Ishikawa (cell line): ENCODE measurements at regions not wholly inside any gene's neighbourhood (a gene's known extent, or its start where the extent isn't known, plus 50 kb on each side); places are given as distances from the start of the nearest gene placed in this dataset.

Source experiments
- CEBPB ChIP-seq: IDR thresholded peaks from 2 replicates; pipeline ENCODE4 v1.6.1; 2012
- CREB1 ChIP-seq: IDR thresholded peaks from 2 replicates; pipeline ENCODE4 v1.6.1; 2012; ENCODE audit warnings: low read depth
- EGR1 ChIP-seq: IDR thresholded peaks from 2 replicates; pipeline ENCODE4 v1.6.1; 2012
- EP300 ChIP-seq: IDR thresholded peaks from 2 replicates; pipeline ENCODE4 v1.6.1; 2012; ENCODE audit warnings: borderline replicate concordance
- FOXM1 ChIP-seq: IDR thresholded peaks from 2 replicates; pipeline ENCODE4 v1.6.1; 2012; ENCODE audit warnings: low read depth, borderline replicate concordance
- NFIC ChIP-seq: IDR thresholded peaks from 2 replicates; pipeline ENCODE4 v1.6.1; 2012
- RAD21 ChIP-seq: IDR thresholded peaks from 2 replicates; pipeline ENCODE4 v1.6.1; 2012; ENCODE audit warnings: low read depth
- TAF1 ChIP-seq: IDR thresholded peaks from 2 replicates; pipeline ENCODE4 v1.6.1; 2012; ENCODE audit warnings: low read depth, mild to moderate bottlenecking
- TCF12 ChIP-seq: IDR thresholded peaks from 2 replicates; pipeline ENCODE4 v1.6.1; 2012; ENCODE audit warnings: low read depth
- TEAD4 ChIP-seq: IDR thresholded peaks from 2 replicates; pipeline ENCODE4 v1.6.1; 2012
- YY1 ChIP-seq: IDR thresholded peaks from 2 replicates; pipeline ENCODE4 v1.6.1; 2012; ENCODE audit warnings: low read depth
- ZBTB7A ChIP-seq: IDR thresholded peaks from 2 replicates; pipeline ENCODE4 v1.6.1; 2012; ENCODE audit warnings: low read depth
- TF ChIP-seq, protein P1 (sequence below): IDR thresholded peaks from 2 replicates; pipeline ENCODE4 v1.6.1; 2012
- TF ChIP-seq, protein P2 (sequence below): IDR thresholded peaks from 2 replicates; pipeline ENCODE4 v1.6.1; 2012; ENCODE audit warnings: low read depth, mild to moderate bottlenecking
- TF ChIP-seq, protein P3 (sequence below): IDR thresholded peaks from 2 replicates; pipeline ENCODE4 v1.6.1; 2012

DNA sequence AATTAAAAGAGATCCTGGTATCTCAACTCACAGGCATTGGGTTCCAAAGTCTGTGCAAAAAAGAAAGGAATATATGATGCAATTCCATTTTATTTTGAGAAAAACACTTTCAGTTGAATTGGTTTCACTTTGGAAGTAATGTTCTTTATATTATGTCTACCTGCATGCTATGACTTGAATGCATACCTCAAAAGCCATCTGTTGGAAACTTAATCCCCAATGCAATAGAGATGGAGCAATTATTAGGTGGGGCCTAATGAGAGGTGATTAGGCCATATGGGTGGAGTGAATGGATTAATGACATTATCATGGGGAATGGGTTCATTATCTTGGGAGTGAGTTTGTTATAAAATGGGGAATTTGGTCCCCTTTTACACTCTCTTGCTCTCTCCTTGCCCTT lies 293.3 kb downstream of the CSNK1G3 start:
- TF ChIP-seq EP300 (no peak), EGR1 (no peak), ZBTB7A (no peak), TCF12 (no peak), TEAD4 (no peak), NFIC (no peak), CREB1 (no peak), YY1 (no peak)
- TF ChIP-seq, protein P1, sequence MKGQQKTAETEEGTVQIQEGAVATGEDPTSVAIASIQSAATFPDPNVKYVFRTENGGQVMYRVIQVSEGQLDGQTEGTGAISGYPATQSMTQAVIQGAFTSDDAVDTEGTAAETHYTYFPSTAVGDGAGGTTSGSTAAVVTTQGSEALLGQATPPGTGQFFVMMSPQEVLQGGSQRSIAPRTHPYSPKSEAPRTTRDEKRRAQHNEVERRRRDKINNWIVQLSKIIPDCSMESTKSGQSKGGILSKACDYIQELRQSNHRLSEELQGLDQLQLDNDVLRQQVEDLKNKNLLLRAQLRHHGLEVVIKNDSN, result no peak
- TF ChIP-seq, protein P2, sequence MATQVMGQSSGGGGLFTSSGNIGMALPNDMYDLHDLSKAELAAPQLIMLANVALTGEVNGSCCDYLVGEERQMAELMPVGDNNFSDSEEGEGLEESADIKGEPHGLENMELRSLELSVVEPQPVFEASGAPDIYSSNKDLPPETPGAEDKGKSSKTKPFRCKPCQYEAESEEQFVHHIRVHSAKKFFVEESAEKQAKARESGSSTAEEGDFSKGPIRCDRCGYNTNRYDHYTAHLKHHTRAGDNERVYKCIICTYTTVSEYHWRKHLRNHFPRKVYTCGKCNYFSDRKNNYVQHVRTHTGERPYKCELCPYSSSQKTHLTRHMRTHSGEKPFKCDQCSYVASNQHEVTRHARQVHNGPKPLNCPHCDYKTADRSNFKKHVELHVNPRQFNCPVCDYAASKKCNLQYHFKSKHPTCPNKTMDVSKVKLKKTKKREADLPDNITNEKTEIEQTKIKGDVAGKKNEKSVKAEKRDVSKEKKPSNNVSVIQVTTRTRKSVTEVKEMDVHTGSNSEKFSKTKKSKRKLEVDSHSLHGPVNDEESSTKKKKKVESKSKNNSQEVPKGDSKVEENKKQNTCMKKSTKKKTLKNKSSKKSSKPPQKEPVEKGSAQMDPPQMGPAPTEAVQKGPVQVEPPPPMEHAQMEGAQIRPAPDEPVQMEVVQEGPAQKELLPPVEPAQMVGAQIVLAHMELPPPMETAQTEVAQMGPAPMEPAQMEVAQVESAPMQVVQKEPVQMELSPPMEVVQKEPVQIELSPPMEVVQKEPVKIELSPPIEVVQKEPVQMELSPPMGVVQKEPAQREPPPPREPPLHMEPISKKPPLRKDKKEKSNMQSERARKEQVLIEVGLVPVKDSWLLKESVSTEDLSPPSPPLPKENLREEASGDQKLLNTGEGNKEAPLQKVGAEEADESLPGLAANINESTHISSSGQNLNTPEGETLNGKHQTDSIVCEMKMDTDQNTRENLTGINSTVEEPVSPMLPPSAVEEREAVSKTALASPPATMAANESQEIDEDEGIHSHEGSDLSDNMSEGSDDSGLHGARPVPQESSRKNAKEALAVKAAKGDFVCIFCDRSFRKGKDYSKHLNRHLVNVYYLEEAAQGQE, result no peak
- TF ChIP-seq, protein P3, sequence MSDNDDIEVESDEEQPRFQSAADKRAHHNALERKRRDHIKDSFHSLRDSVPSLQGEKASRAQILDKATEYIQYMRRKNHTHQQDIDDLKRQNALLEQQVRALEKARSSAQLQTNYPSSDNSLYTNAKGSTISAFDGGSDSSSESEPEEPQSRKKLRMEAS, result no peak

DNA sequence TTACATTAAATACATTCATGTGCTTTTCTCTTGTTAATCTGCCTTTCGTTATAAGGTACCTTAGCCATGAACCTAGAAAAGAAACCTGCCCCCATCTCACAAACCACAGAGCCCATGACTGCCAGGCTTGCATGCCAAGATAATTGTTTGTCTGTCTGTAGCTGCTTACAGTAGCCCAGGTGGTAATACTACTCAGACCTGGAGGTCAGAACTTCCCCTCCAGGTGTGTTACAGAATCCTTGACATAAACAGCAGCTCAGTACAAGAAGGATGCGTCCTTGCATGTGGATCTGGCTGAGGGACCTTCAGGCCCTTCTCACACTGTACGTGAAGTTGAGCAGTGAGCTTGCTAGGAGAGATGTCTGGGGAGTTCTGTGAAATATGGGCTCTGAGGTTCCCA lies 291.4 kb downstream of the CSNK1G3 start:
- TF ChIP-seq RAD21 (no peak), TCF12 (no peak), CREB1 (no peak), NFIC (no peak), EP300 (no peak)
- TF ChIP-seq, protein P1, result no peak

DNA sequence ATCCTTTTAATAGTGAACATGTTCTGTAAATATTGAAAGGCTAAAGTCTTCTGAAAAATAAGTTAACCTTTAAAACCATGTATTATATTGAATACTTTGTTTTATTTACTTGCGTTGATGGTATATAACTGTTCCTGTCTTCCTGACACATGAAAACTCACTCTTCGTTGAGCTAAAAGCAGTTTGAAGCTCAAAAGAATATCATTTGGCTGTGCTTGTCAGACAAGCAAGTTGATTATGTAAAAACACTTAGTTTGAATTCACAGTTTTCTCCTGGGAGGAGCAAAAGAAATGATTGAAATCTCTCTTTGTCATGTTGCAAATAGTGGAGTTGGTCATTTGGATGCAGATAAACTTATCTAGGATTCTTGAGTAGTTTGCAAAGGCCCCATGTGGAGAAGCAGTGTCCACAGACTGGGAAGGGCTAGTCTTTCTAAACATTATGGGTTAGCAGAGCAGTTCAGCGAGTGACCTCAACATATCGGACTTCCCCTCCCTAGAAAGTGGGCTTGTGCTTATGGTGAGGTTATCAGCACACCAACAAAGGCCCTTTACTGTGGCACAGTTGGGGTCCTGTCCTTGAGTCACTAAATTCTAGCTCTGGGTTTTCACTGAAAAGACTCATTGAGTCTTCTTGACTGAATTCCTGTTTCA lies 290.4 kb downstream of the CSNK1G3 start:
- no peak for TF ChIP-seq ZBTB7A
- TF ChIP-seq, protein P1, result no peak
- TF ChIP-seq NFIC, result no peak
- TF ChIP-seq TAF1, result no peak
- no peak for TF ChIP-seq CEBPB
- TF ChIP-seq TCF12, result no peak
- no peak for TF ChIP-seq EGR1
- no peak for TF ChIP-seq TEAD4
- no peak for TF ChIP-seq RAD21
- TF ChIP-seq FOXM1, result no peak
- no peak for TF ChIP-seq YY1
- no peak for TF ChIP-seq CREB1
- TF ChIP-seq, protein P3, result no peak
- no peak for TF ChIP-seq EP300
- TF ChIP-seq, protein P2, result no peak

DNA sequence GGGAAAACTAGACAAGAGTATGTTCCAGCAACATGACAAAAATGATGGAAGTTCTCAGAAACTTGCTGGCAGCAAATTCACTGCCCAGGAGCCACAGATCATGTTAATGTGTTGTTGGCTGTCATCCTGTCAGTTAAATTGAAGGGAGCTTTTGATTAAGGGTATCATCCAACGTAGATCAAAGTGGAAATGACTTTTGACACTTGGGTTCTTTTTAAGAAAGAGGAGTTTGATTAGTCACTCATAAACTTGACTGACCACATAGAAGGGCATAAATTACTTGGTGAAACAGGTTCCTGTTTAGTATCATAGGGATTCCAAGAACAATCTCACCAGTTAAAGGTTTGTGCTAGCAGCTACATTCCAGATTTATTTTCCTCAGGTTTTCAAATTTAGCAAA lies 288.7 kb downstream of the CSNK1G3 start:
- TF ChIP-seq, protein P3, result no peak
- TF ChIP-seq NFIC, result 0 out of 2 replicates have a peak, but pooled peaks have one; percentile 48

GRCh38 chr5:123795688-123796087 lies 283.7 kb downstream of the CSNK1G3 start:
- TF ChIP-seq CREB1, result no peak

GRCh38 chr5:123790226-123790625 lies 278.2 kb downstream of the CSNK1G3 start:
- TF ChIP-seq TEAD4, result no peak
- no peak for TF ChIP-seq ZBTB7A
- TF ChIP-seq, protein P2, result no peak
- TF ChIP-seq EP300, result no peak
- no peak for TF ChIP-seq TCF12
- no peak for TF ChIP-seq CEBPB
- no peak for TF ChIP-seq CREB1
- TF ChIP-seq FOXM1, result no peak
- no peak for TF ChIP-seq EGR1
- TF ChIP-seq NFIC, result no peak
- no peak for TF ChIP-seq RAD21
- no peak for TF ChIP-seq TAF1
- TF ChIP-seq, protein P3, result no peak
- TF ChIP-seq, protein P1, result no peak
- no peak for TF ChIP-seq YY1
